Activated CD8-positive, alpha-beta T cell treated with anti-CD3 and anti-CD28 coated beads, Interleukin-2, amount 10 ng/mL, durations not matched to agents 7 days and 5 days (primary cell): ENCODE measurements at regions not wholly inside any gene's neighbourhood (a gene's known extent, or its start where the extent isn't known, plus 50 kb on each side); places are given as distances from the start of the nearest gene placed in this dataset. TPM values are rescaled to one million over a fixed set of nuclear protein-coding genes. Genes with fewer than 3 reads are reported as not detected.

Experiments used
- microRNA-seq: library from miRNA; unstranded; fragments of <30 nt; microRNA quantifications from one replicate; pipeline ENCODE4 v1.2.0, GENCODE V29; 2022

Small RNA genes in the stretch of these regions (microRNA-seq; reads per million reads assigned to microRNA genes)
- gene MIR6859-1 (not detected), gene MIR6859-2 (not detected)
